Activated CD4-positive, alpha-beta T cell treated with anti-CD3 and anti-CD28 coated beads, Interleukin-2, Interleukin-6, amounts not matched to agents 100 ng/mL and 50 ng/mL, durations not matched to agents 16 hours and 8 hours (primary cell): ENCODE measurements at regions not wholly inside any gene's neighbourhood (a gene's known extent, or its start where the extent isn't known, plus 50 kb on each side); places are given as distances from the start of the nearest gene placed in this dataset.
"Not testable (repeated sequence)": the region's sequence is repeated elsewhere in the genome, so short reads cannot be mapped to it uniquely, and the experiment has no call there.

Experiments used
- DNase-seq: peaks from one replicate; pipeline ENCODE4 v3.0.0-alpha.2; 2020

DNA sequence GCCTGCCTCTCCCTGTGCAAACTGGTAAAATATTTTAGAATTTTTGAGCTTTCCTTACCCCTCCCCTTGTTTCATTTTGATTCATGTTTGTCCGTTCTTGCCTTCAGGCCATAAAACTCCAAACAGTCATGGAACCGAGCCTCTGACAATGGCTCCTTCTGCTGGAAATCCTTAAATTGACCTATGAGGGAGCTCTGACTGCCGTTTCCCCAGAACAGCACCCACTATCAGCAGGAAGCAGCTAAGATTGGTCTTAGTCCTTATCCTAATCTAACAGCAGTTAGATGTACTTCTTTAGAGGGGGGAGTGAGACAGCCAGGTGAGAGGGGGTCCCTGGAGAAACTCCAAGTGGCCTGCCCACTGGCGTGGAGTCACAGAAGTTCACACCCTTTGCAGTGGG, 106.7 kb downstream of the FAM174A start:
- DNase-seq: no peak

DNA sequence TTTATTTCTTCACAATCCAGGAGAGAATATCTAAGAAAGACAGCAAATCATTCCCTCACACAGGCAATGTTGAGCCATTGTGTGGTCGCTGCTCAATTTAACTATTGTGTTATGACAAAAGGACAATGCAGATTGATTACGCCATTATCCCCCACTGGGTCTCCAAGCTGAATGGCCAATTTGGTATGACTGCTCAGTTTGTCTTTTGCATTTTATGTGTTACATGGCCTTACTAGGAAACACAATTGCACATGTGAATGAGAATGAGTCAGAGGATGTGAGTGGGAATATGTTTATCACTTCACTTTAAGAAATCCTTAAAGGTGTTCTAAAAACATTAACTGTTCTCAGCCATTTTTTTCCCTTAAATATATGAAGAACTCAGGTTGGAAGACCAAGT, 108.3 kb downstream of the FAM174A start:
- no peak for DNase-seq

DNA sequence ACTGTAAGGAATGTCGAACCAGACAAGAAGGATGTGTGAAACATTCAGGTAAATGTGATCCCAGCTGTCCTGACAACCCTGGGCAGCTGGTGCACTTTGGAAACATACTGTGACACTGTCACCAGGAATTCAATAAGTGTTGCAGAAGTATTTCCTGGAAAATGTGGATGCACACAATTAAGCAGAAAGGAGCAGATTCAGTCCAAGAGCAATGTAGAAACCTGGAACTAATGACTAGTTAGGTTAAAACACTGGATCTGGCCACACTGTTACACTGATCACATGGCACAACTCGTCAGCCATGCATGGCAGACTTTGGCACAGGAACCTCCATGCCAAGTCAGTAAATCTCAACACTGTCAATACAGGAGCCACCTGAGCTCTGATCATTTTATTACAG, 109.0 kb downstream of the FAM174A start:
- no peak for DNase-seq

DNA sequence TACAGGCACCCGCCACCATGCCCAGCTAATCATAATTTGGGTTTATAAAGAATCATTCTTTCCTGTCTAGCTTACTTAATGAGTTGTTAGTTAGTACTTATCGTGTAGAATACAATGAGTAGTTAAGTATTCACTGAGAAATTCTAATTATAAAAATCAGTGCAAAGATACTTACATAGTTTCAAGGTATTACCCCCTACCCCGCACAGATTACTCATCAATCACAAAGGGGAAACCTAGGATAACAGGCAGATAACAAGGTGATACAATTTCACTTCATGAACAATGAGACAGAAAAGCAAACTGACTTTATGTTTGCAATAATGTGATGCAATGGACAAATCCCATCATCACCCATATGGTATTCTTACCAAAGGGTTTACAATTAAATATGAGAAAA, 109.6 kb downstream of the FAM174A start:
- no peak for DNase-seq

DNA sequence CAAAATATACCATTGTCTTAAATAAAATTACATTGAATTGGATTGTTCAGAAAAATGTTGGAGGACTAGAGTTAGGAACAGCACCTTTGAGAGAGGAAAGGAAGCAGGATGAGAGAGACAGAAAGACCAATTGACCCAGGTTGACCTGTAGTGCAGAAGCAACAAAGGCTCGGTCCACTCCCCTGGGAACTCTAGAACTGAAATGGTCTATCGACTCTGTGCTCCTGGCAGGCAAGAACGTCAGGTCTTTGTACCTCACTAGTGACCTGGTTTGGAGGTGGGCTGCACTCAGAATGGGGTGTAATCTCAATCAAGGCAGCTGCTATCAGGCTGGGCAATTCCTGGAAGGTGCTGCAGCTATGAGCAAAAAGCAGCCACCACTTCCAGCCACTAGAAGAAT, 110.8 kb downstream of the FAM174A start:
- DNase-seq: no peak

DNA sequence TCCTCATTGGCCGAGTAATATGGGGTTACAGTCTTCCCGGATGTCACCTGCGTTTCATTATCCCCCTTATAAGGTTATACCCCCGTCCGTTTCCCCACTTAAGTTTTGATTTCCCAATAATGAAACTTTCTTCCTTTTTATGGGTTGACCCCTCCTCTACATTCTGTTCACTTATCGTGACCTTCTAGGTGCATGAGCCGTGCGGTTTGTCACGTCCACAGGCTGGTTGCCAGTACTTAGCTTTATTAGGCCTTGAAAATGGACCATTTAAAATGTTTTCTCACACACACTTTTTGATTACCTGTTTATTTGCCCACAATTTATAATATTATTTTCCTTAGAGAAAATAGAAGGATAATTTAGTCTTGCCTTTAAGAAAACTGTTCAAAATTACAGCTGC, 111.5 kb downstream of the FAM174A start:
- DNase-seq: no peak

DNA sequence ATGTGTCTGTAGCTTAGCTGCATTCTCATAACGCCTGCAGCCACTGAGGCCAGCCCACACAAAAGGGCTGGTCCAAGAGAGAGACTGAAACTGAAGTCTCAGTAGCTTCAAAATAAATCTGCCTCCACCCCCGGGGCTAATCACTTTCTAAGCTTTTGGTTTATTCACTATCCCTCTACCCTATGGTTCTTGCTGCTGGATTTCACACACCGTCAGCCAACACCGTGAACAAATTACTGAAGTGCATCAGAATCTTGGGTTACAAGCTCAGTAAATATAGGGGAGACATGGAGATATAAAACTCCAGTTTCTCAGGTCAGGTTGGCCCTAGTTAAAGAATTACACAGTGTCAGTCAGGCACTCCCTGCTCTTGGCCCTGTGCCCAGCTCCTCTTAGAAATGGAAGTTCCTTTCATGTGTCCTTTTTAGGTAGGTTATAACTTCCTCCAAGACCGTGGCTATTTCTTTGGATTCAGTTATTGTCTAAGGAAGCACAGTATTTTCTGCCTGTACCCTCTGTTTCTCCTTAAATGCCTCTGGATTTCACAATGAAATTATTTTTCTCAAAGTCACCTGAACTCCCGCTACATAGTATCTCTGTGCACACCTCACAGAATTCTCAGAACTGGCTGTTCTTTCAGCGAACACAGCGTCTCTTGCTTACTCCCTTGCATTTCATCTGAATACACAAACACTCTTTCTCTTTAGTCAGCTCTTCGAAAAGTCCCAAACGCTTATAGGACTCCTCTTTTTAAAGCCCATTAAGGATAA, 112.5 kb downstream of the FAM174A start:
- DNase-seq: no peak

DNA sequence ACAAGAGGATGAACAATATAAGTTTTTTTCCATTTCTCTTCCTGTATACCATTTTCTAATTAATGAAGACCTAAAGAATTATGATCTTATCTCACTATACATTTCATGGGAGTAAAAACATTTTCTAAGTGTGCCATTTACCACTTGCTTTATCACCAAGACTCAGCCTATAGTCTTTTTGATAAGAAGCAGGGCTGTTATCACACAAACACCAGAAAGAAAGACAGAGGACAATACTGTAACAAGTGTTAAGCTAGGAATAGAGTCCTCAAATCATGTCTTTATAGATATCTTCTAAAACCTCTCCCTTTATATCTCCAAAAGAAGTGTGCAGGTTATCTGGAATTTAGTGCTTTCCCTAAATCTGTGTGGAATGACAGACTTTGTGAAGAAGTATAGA, 119.7 kb downstream of the FAM174A start:
- DNase-seq: no peak

DNA sequence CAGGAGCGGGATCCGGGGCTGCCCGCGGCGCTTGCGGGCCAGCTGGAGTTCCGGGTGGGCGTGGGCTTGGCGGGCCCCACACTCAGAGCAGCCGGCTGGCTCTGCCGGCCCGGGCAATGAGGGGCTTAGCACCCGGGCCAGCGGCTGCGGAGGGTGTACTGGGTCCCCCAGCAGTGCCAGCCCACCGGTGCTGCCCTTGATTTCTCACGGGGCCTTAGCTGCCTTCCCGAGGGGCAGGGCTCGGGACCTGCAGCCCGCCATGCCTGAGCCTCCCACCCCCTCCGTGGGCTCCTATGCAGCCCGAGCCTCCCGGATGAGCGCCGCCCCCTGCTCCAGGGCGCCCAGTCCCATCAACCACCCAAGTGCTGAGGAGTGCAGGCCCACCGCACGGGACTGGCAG, 121.6 kb downstream of the FAM174A start:
- not testable (repeated sequence) for DNase-seq

DNA sequence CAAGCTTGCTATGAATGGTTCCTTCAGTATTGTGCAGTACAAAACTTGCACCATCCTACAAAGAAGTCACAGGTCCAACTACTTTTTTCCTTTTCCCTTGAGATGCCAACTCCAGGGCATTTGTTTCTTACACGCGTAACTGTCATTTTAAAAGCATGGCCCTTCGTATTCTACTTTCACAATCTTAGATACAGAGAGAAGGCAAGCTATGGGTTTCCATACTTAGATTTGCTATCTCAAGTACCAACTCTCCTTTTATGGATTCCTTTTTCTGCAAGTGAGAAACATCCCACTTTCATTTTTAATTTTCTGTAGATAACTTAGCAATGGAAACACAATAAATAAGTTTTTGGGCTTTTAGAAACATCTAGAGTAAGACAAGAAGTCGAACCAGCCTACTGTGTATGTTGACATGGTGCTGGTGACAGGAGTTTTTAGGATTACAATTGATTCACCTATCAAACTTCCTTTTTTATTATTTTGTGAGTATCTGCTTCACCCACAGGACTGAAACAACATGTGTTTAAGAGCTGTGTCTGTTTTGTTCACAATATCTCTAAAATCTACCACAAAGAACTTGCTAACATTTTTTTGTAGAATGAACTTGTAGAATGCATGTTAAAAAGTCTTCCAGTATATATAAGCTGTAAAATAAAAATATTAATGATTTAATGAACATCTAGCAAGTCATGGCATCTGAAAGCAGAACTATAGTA, 124.1 kb downstream of the FAM174A start:
- DNase-seq: no peak

DNA sequence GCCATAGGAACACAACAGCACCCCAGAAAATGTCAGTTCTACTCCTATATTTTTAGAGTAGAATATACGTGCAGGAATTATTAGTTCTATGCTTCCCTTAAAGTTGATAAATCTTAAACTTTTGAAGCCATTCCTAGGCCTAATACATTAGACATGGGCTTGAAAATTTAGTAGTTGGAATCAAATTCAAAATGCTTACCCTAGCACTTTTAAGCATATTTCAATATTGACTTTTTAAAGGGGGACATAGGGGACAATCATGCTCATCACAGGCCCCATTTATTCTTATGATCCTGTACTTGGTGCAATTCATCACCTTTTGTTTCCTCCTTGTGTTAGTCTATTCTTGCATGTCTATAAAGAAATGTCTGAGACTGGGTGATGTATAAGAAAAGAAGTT, 129.0 kb downstream of the FAM174A start:
- no peak for DNase-seq

DNA sequence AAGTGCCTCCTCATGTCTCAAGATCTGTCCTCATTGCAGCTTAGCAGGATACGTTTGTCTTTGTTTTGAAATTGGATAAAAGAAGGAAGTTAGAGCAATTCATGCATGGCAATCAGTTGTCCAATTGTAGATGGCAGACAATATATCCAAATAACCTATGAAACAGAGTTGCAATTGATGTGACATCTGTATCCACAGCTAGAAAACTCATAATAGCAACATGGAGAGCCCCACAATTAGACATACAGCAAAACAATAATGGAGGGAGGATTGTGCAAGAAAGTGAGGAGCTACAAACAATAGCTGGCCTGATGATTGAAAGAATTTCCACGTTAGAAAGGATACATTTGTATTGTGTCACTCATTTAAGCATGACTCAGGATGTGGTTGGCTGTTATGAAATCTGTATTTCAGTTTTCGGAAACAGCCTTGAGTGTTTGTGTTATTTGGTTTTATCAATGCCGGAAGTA, 132.0 kb downstream of the FAM174A start:
- DNase-seq: peak; percentile 55

DNA sequence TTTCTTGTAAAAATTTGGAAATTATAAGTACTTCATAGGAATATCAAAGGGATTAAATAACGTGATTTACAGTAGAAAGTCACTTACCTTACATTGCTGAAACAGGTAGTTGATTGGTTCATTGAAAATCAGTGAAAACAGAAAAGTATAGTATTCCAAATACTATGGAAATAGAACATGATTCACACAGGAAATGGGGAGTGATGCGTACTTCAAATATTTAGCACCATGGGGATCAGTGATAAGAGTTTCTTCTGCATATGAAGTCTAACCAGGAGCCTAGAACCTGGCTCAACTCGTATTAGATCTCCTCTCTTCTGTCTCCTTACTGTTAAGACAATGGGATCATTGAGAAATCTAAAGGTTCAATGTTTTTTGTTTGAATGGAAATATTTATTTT, 133.3 kb downstream of the FAM174A start:
- no peak for DNase-seq

DNA sequence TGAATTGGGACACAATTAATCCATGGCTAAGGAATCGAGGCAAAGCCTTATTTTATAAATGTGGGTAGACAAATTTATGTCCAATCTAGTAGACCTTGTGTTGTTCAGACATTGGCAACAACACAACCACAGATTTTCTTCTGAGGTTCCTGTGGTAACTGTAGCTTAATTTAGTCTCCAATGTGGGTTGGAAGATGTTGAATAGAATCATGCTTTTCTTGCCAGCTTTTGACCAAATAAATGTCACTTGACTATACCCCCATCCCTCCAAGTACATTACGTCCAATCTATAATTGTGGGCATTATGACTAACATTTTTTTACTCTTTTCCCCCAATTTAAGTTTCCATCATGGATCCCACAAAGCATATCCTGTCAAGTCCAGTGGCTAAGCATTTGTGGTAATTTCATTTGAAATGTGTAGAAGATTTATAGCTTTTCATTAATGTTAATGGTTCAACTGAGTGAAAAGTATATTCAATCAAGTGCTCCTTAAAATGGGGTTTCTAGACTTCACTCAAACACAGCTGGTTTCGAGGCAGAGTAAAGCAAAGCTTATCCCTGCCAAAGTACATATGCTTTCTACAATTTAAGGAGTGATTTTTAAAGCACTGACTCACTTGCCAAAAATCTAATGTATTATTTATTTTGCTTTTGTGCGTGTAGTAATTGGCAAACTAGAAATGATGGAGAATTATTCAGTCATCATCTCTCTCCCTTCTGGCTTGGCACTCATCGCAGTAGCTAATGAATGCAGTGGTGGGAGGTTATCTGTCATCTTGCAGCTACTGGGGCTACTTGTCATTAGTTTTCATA, 141.8 kb downstream of the FAM174A start:
- DNase-seq: no peak

DNA sequence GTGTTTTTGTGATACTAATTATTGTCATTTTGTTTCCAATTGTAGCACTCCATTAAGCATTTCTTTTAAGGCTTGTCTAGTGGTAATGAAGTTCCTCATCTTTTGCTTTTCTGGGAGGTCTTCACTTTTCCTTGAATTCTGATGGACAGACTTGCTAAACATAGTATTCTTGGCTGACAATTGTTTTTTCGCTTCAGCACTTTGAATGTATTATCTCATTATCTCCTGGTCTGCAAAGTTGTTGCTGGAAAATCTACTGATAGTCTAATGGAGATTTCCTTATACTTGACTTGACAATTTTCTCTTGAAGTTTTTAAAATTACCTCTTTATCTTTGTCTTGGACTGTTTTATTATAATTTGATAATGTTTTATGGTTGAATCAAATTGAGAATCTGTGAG, 147.5 kb downstream of the FAM174A start:
- DNase-seq: no peak

DNA sequence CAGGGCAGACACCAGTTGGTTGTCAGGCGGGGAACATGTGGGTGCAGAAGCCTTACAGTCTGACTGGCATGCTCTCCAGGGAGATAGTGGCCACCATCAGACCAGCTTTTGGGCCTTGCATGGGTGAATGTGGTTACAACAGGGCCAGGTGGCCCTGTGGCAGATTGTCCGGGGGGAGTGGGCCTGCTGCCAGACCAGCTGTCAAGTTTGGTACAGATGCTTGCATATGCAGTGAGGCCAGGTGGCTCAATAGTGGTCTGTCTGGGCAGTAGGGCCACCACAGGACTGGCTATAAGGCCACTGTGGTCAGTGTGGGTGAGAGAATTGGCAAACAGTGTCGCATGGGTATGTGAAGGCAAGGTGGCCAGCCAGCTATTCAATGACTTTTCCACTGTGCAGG, 148.7 kb downstream of the FAM174A start:
- DNase-seq: no peak

DNA sequence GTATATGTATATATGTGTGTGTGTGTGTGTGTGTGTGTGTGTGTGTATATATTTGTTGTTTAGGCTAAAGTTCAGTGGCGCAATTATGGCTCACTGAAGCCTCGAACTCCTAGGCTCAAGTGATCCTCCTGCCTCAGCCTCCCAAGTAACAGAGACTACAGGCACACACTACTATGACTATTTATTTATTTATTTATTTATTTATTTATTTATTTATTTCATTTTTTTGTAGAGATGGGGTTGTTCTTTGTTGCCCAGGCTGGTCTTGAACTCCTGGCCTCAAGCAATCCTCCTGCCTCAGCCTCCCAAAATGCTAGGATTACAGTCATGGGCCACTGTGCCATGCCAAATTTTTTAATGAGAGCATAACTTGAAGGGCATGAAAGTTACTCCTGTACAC, 149.9 kb downstream of the FAM174A start:
- not testable (repeated sequence) for DNase-seq

DNA sequence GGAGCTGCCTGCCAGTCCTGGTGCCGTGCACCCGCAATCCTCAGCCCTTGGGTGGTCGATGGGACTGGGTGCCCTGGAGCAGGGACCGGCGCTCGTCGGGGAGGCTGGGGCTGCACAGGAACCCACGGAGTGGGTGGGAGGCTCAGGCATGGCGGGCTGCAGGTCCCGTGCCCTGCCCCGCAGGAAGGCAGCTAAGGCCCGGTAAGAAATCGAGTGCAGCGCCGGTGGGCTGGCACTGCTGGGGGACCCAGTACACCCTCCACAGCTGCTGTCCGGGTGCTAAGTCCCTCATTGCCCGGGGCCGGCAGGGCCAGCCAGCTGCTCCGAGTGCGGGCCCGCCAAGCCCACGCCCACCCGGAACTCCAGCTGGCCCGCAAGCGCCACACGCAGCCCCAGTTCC, 153.7 kb downstream of the FAM174A start:
- DNase-seq: not testable (repeated sequence)

DNA sequence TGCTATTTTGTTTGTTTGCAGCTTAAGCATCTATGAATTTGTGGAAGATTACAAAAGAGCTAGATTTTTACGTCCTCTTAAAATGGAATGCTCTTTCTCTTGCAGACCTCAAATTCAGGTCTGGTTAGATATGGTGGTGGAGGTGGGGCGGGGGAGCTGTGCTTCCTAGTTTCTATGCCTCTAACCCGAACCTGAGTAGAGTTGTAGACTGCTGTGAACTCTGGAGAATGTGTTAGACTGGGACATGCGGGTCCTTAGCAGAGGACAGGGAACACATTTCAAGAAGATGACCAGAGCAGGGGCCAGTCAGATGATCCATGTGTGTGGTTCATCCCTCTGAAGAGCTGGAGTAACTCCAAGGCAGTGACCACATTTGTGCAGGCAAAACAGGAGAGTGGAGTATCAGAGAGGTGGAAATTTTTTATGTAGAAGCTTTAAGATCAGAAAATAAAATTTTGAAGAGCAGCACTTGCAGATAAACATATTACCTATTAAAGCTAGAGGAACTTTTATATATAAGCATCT, 154.9 kb downstream of the FAM174A start:
- no peak for DNase-seq

DNA sequence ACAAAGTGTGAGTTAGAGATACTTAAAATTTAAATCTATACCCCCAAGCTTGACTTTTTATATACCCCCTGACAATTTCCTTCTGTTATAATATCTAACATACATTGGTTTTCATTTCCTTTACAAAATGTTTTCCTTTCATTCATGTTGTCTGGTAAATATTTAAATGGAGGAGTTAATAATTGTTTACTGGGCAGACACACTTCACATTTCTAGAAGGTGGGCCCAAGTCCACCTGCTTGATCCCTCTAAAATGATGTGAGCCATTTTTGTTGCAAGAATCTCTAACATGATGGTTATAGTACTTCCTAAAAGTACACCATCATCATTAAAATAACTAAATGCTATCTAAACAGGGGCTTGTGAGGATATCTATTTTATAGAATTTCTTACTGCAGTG, 155.9 kb downstream of the FAM174A start:
- DNase-seq: no peak

DNA sequence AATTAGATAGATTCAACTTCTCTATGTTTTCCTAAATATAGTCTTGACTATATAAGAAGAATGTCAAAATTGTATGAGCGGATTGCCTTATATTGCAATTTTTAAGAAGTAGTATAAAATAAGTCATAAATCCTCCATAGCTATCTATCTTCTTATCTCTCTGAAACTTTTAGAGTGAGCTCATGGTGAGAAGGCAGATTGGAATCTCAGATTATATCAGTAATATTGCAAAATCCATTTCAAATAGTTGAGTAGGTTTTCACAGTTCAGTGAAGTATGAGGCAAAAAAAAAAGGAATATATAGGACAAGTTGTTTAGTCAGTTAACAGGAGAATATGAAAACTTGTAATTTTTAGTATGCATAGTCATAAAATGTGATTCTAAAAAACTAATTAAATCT, 156.4 kb downstream of the FAM174A start:
- DNase-seq: no peak

DNA sequence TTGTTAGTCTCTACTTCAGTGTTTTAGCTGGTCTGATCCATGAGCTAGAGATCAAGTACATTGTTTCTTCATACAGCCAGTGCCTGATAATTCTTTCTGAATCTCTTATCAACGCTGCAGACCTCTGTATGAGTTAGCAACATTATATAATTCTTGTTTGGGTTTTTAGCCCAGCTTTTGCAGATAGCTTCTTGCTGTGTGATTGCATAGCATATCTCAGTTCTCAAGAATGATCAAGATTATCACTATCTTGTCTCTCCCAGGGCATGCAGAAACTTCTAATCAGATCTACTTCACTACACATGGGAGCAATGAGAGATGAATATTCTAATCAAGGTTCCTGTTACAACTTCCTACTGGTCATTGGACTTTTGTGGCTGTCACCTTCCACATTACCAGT, 158.3 kb downstream of the FAM174A start:
- DNase-seq: no peak

DNA sequence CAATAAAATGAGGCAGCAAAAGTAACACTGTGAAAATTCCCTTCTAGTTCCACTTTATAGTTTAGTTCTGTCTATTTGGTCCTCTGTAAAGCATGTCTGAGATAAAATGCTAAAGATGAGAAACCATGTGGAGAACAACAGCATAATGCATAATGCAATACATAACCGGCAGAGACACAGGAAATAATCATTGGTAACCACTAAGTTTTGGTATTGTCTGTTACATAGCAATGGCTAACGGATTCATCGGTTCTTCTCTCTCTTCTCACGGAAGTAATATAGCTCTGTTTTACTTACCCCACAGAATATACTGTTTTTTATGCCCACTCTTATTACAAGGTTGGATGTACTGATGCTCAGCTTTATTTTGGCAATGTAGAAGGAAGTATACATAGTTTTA, 158.9 kb downstream of the FAM174A start:
- DNase-seq: no peak
